PC-3 (cell line): ENCODE measurements at regions not wholly inside any gene's neighbourhood (a gene's known extent, or its start where the extent isn't known, plus 50 kb on each side); places are given as distances from the start of the nearest gene placed in this dataset.

Experiments
- CTCF ChIP-seq: fragments of 300-600 bp; sonication (generic); conservative IDR thresholded peaks from 2 replicates; pipeline ENCODE4 v1.5.1; 2017; ENCODE audit warnings: antibody characterized with exemption, low read depth, mild to moderate bottlenecking, low read length
- EZH2 ChIP-seq: fragments of 300-600 bp; sonication (generic); IDR thresholded peaks from one replicate; pipeline ENCODE4 v1.6.1; 2017; ENCODE audit warnings: antibody characterized with exemption, mild to moderate bottlenecking, low read length; ENCODE audit not compliant: unreplicated experiment
- EZH2phosphoT487 ChIP-seq: fragments of 300-600 bp; sonication (generic); IDR thresholded peaks from 2 replicates; pipeline ENCODE4 v1.6.1; 2018; ENCODE audit warnings: mild to moderate bottlenecking, antibody characterized with exemption, low read length, borderline replicate concordance

- TF ChIP-seq EZH2 (no peak), CTCF (no peak), EZH2phosphoT487 (no peak)
Measured at GRCh38 chr13:65112531-65112941, 2117.6 kb downstream of the PCDH9 start.
